AG09309 (cell line): ENCODE measurements at regions not wholly inside any gene's neighbourhood (a gene's known extent, or its start where the extent isn't known, plus 50 kb on each side); places are given as distances from the start of the nearest gene placed in this dataset.

Experiments
- DNase-seq: peaks from one replicate; pipeline ENCODE4 v3.0.0-alpha.2; 2010; ENCODE audit warnings: low read depth
- H3K4me3 ChIP-seq: 2 replicates; pipeline ENCODE4 v1.5.1; 2011; ENCODE audit warnings: mild to moderate bottlenecking, low read depth, low read length, moderate library complexity; ENCODE audit not compliant: control insufficient read depth
- TF ChIP-seq, protein P1 (sequence below): IDR thresholded peaks from 2 replicates; pipeline ENCODE4 v1.5.1; 2011; ENCODE audit warnings: mild to moderate bottlenecking, low read depth, low read length, inconsistent platforms; ENCODE audit not compliant: insufficient read depth, control insufficient read depth; ENCODE audit errors: missing control alignments

GRCh38 chr7:89958525-89959068 lies 195.7 kb upstream of the STEAP1 start:
- no peak for DNase-seq
- no peak overlapping the region for H3K4me3 ChIP-seq
- TF ChIP-seq, protein P1, sequence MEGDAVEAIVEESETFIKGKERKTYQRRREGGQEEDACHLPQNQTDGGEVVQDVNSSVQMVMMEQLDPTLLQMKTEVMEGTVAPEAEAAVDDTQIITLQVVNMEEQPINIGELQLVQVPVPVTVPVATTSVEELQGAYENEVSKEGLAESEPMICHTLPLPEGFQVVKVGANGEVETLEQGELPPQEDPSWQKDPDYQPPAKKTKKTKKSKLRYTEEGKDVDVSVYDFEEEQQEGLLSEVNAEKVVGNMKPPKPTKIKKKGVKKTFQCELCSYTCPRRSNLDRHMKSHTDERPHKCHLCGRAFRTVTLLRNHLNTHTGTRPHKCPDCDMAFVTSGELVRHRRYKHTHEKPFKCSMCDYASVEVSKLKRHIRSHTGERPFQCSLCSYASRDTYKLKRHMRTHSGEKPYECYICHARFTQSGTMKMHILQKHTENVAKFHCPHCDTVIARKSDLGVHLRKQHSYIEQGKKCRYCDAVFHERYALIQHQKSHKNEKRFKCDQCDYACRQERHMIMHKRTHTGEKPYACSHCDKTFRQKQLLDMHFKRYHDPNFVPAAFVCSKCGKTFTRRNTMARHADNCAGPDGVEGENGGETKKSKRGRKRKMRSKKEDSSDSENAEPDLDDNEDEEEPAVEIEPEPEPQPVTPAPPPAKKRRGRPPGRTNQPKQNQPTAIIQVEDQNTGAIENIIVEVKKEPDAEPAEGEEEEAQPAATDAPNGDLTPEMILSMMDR: no peak

GRCh38 chr7:89966067-89966664 lies 188.1 kb upstream of the STEAP1 start:
- TF ChIP-seq, protein P1: no peak
- no peak for DNase-seq
- H3K4me3 ChIP-seq: no peak overlapping the region

GRCh38 chr7:89975577-89975976 lies 178.7 kb upstream of the STEAP1 start:
- DNase-seq: no peak
- TF ChIP-seq, protein P1: no peak
- H3K4me3 ChIP-seq: no peak overlapping the region

DNA sequence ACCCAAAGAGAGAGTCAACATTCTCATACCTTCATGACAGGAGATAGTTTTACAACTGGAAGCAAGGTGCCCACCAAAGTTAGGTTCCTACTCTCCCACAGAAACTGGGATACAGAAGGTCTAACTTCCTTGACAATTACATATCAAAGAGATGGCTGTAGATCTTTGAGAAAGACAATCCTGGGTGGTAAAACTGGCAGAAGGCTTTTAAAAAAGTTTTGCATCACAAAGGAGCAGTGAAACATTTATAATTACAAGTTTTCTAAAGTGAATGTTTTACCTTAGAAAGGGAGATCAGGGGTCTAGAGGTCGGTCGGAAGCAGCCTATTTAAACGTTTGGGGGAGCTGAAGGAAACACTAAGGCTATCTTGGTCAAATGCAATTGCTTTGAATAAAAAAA lies 166.6 kb upstream of the STEAP1 start:
- TF ChIP-seq, protein P1: no peak
- H3K4me3 ChIP-seq: no peak overlapping the region
- DNase-seq: no peak

GRCh38 chr7:89988074-89988473 lies 166.2 kb upstream of the STEAP1 start:
- no peak overlapping the region for H3K4me3 ChIP-seq
- no peak for DNase-seq
- TF ChIP-seq, protein P1: no peak

DNA sequence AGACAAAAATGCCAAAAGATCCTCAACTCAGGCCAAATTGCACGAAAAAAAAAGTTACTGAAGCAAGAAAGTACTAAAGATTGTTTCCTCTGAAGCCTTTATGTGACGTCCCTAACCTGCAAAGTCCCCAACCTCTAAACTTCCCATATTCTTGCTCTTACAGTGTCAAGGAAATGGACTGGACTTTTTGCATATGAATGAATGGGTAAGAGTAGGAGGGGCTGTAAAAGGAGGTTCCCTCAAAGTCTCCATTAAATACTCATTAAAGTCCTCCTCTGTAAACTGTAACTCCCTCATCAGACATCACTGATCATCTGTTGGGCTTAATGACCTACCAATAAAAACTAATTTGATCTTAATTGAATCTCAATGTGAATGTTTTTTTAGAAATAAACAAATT lies 164.8 kb upstream of the STEAP1 start:
- no peak overlapping the region for H3K4me3 ChIP-seq
- TF ChIP-seq, protein P1: no peak
- no peak for DNase-seq
